Thyroid gland (tissue), 4 donors: ENCODE measurements at regions not wholly inside any gene's neighbourhood (a gene's known extent, or its start where the extent isn't known, plus 50 kb on each side); places are given as distances from the start of the nearest gene placed in this dataset.

ENCODE experiments used
- DNase-seq, 2 donors: peaks; one replicate each; pipeline ENCODE4 v3.0.0-alpha.2; 2019
- H3K27ac ChIP-seq, 3 donors: fragments of 200-600 bp; sonication (generic); 1 replicate in 2 of 3; 2 replicates in 1 of 3; pipeline ENCODE4 v1.5.1; 2016 to 2019; ENCODE audit warnings: mild to moderate bottlenecking in 1 of 3, moderate library complexity in 1 of 3
- H3K27me3 ChIP-seq: fragments of 200-600 bp; sonication (generic); one replicate; pipeline ENCODE4 v1.5.1; 2019
- H3K36me3 ChIP-seq, 2 donors: fragments of 200-600 bp; sonication (generic); one replicate each; pipeline ENCODE4 v1.5.1; 2016 to 2019
- H3K4me1 ChIP-seq, 2 donors: fragments of 200-600 bp; sonication (generic); one replicate each; pipeline ENCODE4 v1.5.1; 2017 to 2019
- H3K4me3 ChIP-seq, 3 donors: fragments of 200-600 bp; sonication (generic); replicated peaks in 1 of 3; 1 replicate in 2 of 3; 2 replicates in 1 of 3; pipeline ENCODE4 v1.5.1; 2016; ENCODE audit warnings: mild to moderate bottlenecking in 1 of 3
- H3K9me3 ChIP-seq: fragments of 200-600 bp; sonication (generic); one replicate; pipeline ENCODE4 v1.5.1; 2017
- POLR2A ChIP-seq, 2 donors: fragments of 450-650 bp; IDR thresholded peaks; one replicate each; pipeline ENCODE4 v1.6.1; 2017; ENCODE audit warnings: antibody characterized with exemption in 2 of 2, mild to moderate bottlenecking in 2 of 2, moderate library complexity in 1 of 2
- WGBS, 2 donors: methylation state at CpG; one replicate each; pipeline ENCODE4 v1.1.5; 2017; 5-methylcytosine and 5-hydroxymethylcytosine counted together
- intact Hi-C: fragments of 100-400 bp; cut with DNase I; formaldehyde crosslinking; loops from one replicate; pipeline ENCODE4 v1.15.1; 2023
- TF ChIP-seq, protein P1 (sequence below), 6 experiments: fragments of 200-600 bp in 3 of 6; fragments of 450-650 bp in 3 of 6; sonication (generic) in 3 of 6; IDR thresholded peaks; one replicate each; pipeline ENCODE4 v1.5.1; 2016 to 2019; ENCODE audit warnings: antibody characterized with exemption in 6 of 6, mild to moderate bottlenecking in 2 of 6, inconsistent platforms in 1 of 6, moderate library complexity in 1 of 6

DNA sequence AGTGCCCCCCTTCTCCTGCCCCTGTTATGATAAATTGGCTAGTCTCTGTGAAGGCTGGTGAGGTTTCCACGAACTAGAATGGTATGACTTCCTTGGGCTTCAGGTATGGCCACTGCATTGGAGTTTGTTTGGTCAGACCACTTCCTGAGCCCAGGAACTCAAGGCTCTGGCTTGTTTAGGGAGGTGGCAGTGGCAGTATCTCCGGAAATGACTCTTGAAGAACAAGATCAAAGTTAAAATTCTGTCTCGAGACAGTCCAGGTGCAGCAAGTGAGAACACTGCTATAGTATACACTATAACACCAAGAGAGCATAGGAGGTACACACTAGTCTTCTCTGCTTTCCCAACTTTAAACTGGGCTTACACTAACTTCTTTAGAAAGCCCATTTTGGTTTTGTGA, 309.1 kb downstream of the KLF12 start:
- Histone ChIP-seq H3K36me3 (no peaks in the 10 kb centered on the region), H3K4me3 (no peak overlapping the region), H3K4me1 (no peaks in the 10 kb centered on the region), H3K9me3 (no peaks in the 10 kb centered on the region), H3K27me3 (no peaks in the 10 kb centered on the region), H3K27ac (no peak overlapping the region)
- intact Hi-C loops: no loop called here
- DNase-seq: no peak
- WGBS, 2 donors: 81 to 91% methylated on average over 3 of the region's 3 CpGs
- TF ChIP-seq, protein P1, sequence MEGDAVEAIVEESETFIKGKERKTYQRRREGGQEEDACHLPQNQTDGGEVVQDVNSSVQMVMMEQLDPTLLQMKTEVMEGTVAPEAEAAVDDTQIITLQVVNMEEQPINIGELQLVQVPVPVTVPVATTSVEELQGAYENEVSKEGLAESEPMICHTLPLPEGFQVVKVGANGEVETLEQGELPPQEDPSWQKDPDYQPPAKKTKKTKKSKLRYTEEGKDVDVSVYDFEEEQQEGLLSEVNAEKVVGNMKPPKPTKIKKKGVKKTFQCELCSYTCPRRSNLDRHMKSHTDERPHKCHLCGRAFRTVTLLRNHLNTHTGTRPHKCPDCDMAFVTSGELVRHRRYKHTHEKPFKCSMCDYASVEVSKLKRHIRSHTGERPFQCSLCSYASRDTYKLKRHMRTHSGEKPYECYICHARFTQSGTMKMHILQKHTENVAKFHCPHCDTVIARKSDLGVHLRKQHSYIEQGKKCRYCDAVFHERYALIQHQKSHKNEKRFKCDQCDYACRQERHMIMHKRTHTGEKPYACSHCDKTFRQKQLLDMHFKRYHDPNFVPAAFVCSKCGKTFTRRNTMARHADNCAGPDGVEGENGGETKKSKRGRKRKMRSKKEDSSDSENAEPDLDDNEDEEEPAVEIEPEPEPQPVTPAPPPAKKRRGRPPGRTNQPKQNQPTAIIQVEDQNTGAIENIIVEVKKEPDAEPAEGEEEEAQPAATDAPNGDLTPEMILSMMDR (IDR thresholded peaks at IDR 0.05): no peak
- TF ChIP-seq POLR2A (IDR thresholded peaks at IDR 0.05): no peak

DNA sequence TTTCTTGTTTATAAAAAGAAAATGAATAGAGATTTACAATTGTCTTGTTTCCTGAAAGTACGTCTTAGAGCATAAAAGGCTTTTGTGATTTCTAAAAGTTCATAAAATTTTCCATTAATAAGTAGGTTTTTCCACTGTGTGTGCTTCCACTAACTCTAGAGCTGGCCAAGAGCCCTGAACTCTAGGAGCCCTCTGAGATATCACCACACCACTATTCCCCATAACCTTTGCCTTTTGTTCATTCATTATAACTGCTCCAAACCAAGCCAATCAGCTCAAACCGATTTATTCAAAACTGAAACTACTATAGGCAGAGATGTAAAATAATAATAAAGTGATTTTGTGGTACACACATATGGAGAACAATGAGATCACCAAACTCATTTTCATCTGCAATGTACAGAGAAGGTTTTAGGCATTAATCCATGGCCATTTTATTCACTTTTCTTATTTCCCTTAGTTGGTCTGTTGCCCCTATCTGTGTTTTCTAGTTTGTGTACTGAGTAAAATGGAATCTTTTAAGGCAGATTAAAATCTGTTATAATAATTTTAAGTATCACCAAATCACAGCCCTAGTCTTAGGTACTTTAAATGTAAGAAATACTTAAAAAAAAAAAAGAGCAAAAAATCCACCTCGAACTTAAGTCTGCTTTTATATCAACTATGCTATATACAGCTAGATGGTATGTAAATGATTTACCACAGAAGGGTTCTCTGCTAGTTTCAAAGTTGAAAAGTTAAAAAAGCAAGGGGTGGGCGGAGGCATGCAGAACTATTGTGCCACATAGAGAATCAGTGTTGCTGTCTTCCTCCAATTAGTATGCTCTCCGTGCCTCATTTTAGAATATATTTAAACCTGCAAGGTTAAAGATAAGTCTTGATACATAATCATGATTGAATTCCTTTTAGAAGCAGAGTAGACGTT, 311.3 kb downstream of the KLF12 start:
- no peak for DNase-seq
- Histone ChIP-seq H3K4me3 (no peak overlapping the region), H3K36me3 (no peaks in the 10 kb centered on the region), H3K9me3 (no peaks in the 10 kb centered on the region), H3K27ac (no peak overlapping the region), H3K4me1 (no peaks in the 10 kb centered on the region), H3K27me3 (no peaks in the 10 kb centered on the region)
- intact Hi-C loops: no loop called here
- 88 to 89% methylated on average over 6 of the region's 6 CpGs for WGBS, 2 donors
- TF ChIP-seq POLR2A (IDR thresholded peaks at IDR 0.05): no peak
- TF ChIP-seq, protein P1 (IDR thresholded peaks at IDR 0.05): no peak

DNA sequence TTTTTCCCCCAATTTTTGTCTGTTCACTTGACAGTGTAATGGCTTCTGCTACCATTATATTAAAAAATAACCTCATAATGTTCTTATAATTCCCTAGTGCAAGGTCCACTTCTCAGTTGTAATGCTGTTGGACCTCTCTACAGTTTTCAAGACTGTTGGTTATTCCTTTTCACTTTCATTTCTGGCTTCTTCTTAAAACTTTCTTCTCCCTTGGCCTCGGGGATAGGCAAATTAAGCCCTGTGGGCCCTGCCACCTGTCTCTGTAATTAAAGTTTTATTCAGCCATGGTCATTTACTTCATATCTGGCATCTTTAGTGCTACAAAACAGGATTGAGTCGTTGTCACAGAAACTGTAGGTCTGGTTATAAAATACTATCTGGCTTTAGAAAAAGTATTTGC, 313.5 kb downstream of the KLF12 start:
- no peaks in the 10 kb centered on the region for H3K4me1 ChIP-seq
- H3K4me3 ChIP-seq: no peak overlapping the region
- 96% methylated on average over 2 of the region's 2 CpGs for WGBS, 2 donors
- no peak overlapping the region for H3K27ac ChIP-seq
- intact Hi-C loops: no loop called here
- TF ChIP-seq POLR2A (IDR thresholded peaks at IDR 0.05): no peak
- TF ChIP-seq, protein P1 (IDR thresholded peaks at IDR 0.05): no peak
- no peak for DNase-seq
- H3K36me3 ChIP-seq: no peaks in the 10 kb centered on the region
- no peaks in the 10 kb centered on the region for H3K27me3 ChIP-seq
- no peaks in the 10 kb centered on the region for H3K9me3 ChIP-seq

DNA sequence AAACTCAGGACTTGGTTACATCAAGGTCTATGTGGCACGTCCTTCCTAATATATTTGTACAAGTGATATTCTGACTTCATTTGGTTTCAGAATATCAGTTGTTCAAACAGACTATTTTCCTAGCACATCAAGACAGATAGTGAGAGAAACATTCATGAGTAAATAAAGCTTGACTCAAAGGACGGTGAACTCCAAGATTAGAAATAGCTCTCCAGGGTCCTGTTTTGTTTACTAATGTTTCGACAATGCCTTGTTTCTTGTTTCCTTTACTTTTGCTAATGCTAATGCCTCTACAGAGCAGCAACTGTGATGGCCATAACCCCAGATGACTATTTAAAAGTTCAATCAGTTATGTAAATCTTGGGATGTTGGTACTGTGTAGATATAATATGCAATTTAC, 313.9 kb downstream of the KLF12 start:
- no peak overlapping the region for H3K4me3 ChIP-seq
- TF ChIP-seq, protein P1 (IDR thresholded peaks at IDR 0.05): no peak
- no peak for TF ChIP-seq POLR2A (IDR thresholded peaks at IDR 0.05)
- no peaks in the 10 kb centered on the region for H3K4me1 ChIP-seq
- intact Hi-C loops: no loop called here
- H3K27me3 ChIP-seq: no peaks in the 10 kb centered on the region
- no peak for DNase-seq
- 94 to 96% methylated on average over 3 of the region's 3 CpGs for WGBS, 2 donors
- no peaks in the 10 kb centered on the region for H3K36me3 ChIP-seq
- no peaks in the 10 kb centered on the region for H3K9me3 ChIP-seq
- no peak overlapping the region for H3K27ac ChIP-seq

DNA sequence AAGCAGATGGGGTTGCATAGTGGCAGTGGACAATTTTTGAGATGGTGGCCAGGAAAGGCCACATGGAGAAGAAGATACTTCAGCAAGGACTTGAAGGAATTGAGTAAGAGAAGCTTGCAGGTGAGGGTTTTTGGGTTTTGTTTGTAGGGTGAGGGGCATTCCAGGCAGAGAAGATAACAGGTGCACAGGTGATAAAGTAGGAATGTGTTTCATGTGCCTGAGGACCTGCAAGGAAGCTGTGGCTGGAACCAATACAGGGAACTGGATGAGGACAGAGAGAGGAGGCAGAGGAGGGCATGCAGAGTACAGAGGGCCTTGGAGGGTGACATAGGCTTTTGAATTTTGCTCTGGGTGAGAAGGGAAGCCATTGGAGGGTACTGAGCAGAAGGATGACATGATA, 314.5 kb downstream of the KLF12 start:
- Histone ChIP-seq H3K36me3 (no peaks in the 10 kb centered on the region), H3K27me3 (no peaks in the 10 kb centered on the region), H3K4me1 (no peaks in the 10 kb centered on the region), H3K4me3 (no peak overlapping the region), H3K9me3 (no peaks in the 10 kb centered on the region), H3K27ac (no peak overlapping the region)
- TF ChIP-seq POLR2A (IDR thresholded peaks at IDR 0.05): no peak
- TF ChIP-seq, protein P1 (IDR thresholded peaks at IDR 0.05): no peak
- intact Hi-C loops: no loop called here
- no peak for DNase-seq
